HCT116 (cell line): ENCODE measurements at regions not wholly inside any gene's neighbourhood (a gene's known extent, or its start where the extent isn't known, plus 50 kb on each side); places are given as distances from the start of the nearest gene placed in this dataset.

Experiments used
- ATAC-seq: fragments of 200-7000 bp; cut with Tn5 transposase; 2 replicates; pipeline ENCODE4 v1.9.1; 2020; ENCODE audit warnings: mild to moderate bottlenecking, moderate library complexity
- BruUV-seq: library from RNA; stranded (reverse); fragments of 400-500 nt; replicated peaks from 2 replicates; lab custom pipeline; 2021; lab: Mats Ljungman, UMichigan
- CTCF ChIA-PET: fragments of 300-600 bp; sonication (Branson Sonifier 250); formaldehyde crosslinking; loops from one replicate; lab custom pipeline; 2021; ENCODE audit warnings: antibody characterized with exemption; lab: Charles Lee
- POLR2A ChIA-PET: fragments of 300-600, 350-600 bp; sonication (Branson Sonifier 250); formaldehyde crosslinking; loops from one replicate; lab custom pipeline; 2021; ENCODE audit warnings: antibody characterized with exemption; lab: Charles Lee
- RAD21 ChIA-PET, 2 experiments: fragments of 300-600 bp; sonication (Branson Sonifier 250); formaldehyde crosslinking; loops; one replicate each; lab custom pipeline; 2023; ENCODE audit warnings: low total read pairs in 2 of 2; ENCODE audit not compliant: uncharacterized antibody in 2 of 2, unreplicated experiment in 2 of 2, low non-redundant PET in 1 of 2; lab: Charles Lee
- DNase-seq: peaks from one replicate; pipeline ENCODE4 v3.0.0-alpha.2; 2010; ENCODE audit warnings: low read depth, low spot score
- H2AFZ ChIP-seq: fragments of 200-600 bp; shearing (Covaris generic), sonication (generic); 2 replicates; pipeline ENCODE4 v1.6.1; 2017; ENCODE audit warnings: low read depth, mixed run types, mixed read lengths, antibody characterized with exemption, low read length; ENCODE audit not compliant: poor library complexity, severe bottlenecking
- H3K27ac ChIP-seq: 2 replicates; pipeline ENCODE4 v1.5.1; 2012; ENCODE audit warnings: low read depth, low read length
- H3K27me3 ChIP-seq: fragments of 200-600 bp; sonication (generic); 2 replicates; pipeline ENCODE4 v1.6.1; 2016; ENCODE audit warnings: mixed run types, low read length, mixed read lengths; ENCODE audit not compliant: insufficient read depth
- H3K36me3 ChIP-seq, 2 experiments: fragments of 200-500 bp in 1 of 2; fragments of 200-600 bp in 1 of 2; sonication (Bioruptor generic) in 1 of 2; sonication (generic) in 1 of 2; 2 replicates each; pipeline versions ENCODE4 v1.5.1 to v1.6.1; 2014 to 2016; ENCODE audit warnings: low read length in 2 of 2, inconsistent platforms in 1 of 2, mixed read lengths in 1 of 2, mixed run types in 1 of 2; ENCODE audit not compliant: insufficient read depth in 2 of 2, control insufficient read depth in 1 of 2
- H3K4me1 ChIP-seq, 2 experiments: fragments of 200-600 bp in 1 of 2; sonication (generic) in 1 of 2; 2 replicates each; pipeline versions ENCODE4 v1.5.1 to v1.6.1; 2012 to 2017; ENCODE audit warnings: low read length in 2 of 2, inconsistent platforms in 1 of 2, mild to moderate bottlenecking in 1 of 2, mixed read lengths in 1 of 2, mixed run types in 1 of 2, moderate library complexity in 1 of 2; ENCODE audit not compliant: insufficient read depth in 2 of 2, control insufficient read depth in 1 of 2
- H3K4me2 ChIP-seq: fragments of 200-600 bp; sonication (generic); 2 replicates; pipeline ENCODE4 v1.6.1; 2017; ENCODE audit warnings: mixed run types, low read length, mixed read lengths
- H3K4me3 ChIP-seq, 2 experiments: fragments of 200-600 bp in 1 of 2; sonication (generic) in 1 of 2; replicated peaks in 1 of 2; 2 replicates each; pipeline ENCODE4 v1.5.1; 2011 to 2016; ENCODE audit warnings: low read length in 2 of 2, control low read depth in 1 of 2, low read depth in 1 of 2, mild to moderate bottlenecking in 1 of 2, mixed read lengths in 1 of 2, mixed run types in 1 of 2
- H3K79me2 ChIP-seq: fragments of 200-600 bp; sonication (generic); 2 replicates; pipeline ENCODE4 v1.6.1; 2017; ENCODE audit warnings: mild to moderate bottlenecking, mixed run types, low read length, moderate library complexity, mixed read lengths; ENCODE audit not compliant: insufficient read depth
- H3K9ac ChIP-seq: fragments of 200-600 bp; sonication (generic); 2 replicates; pipeline ENCODE4 v1.6.1; 2016; ENCODE audit warnings: low read length, mixed read lengths
- H3K9me2 ChIP-seq: fragments of 200-600 bp; sonication (generic), shearing (Covaris generic); 2 replicates; pipeline ENCODE4 v1.6.1; 2017; ENCODE audit warnings: mixed run types, mild to moderate bottlenecking, moderate library complexity; ENCODE audit not compliant: insufficient read depth
- H3K9me3 ChIP-seq, 2 experiments: fragments of 200-500 bp in 1 of 2; fragments of 200-600 bp in 1 of 2; sonication (Bioruptor generic) in 1 of 2; sonication (generic) in 1 of 2; 2 replicates each; pipeline ENCODE4 v1.6.1; 2014 to 2017; ENCODE audit warnings: low read length in 2 of 2, mixed read lengths in 2 of 2, inconsistent platforms in 1 of 2, low read depth in 1 of 2, mild to moderate bottlenecking in 1 of 2, mixed run types in 1 of 2, moderate library complexity in 1 of 2; ENCODE audit not compliant: control insufficient read depth in 1 of 2, insufficient read depth in 1 of 2
- H4K20me1 ChIP-seq: fragments of 200-600 bp; sonication (generic), shearing (Covaris generic); 2 replicates; pipeline ENCODE4 v1.6.1; 2017; ENCODE audit warnings: mixed run types, mild to moderate bottlenecking, moderate library complexity; ENCODE audit not compliant: insufficient read depth
- ATF3 ChIP-seq: IDR thresholded peaks from 2 replicates; pipeline ENCODE4 v1.6.1; 2012
- CBX3 ChIP-seq: IDR thresholded peaks from 2 replicates; pipeline ENCODE4 v1.6.1; 2012; ENCODE audit warnings: low read depth
- CEBPB ChIP-seq: IDR thresholded peaks from 2 replicates; pipeline ENCODE4 v1.6.1; 2012; ENCODE audit warnings: low read depth
- EGR1 ChIP-seq: IDR thresholded peaks from 2 replicates; pipeline ENCODE4 v1.6.1; 2012; ENCODE audit warnings: low read depth
- ELF1 ChIP-seq: IDR thresholded peaks from 2 replicates; pipeline ENCODE4 v1.6.1; 2012; ENCODE audit warnings: low read depth, borderline replicate concordance
- EZH2 ChIP-seq: fragments of 200-600 bp; sonication (generic); IDR thresholded peaks from 2 replicates; pipeline ENCODE4 v1.6.1; 2017; ENCODE audit warnings: antibody characterized with exemption, mixed run types
- EZH2phosphoT487 ChIP-seq: fragments of 200-600 bp; IDR thresholded peaks from 2 replicates; pipeline ENCODE4 v1.6.1; 2018; ENCODE audit warnings: antibody characterized with exemption, borderline replicate concordance
- JUND ChIP-seq: IDR thresholded peaks from 2 replicates; pipeline ENCODE4 v1.6.1; 2012
- POLR2A ChIP-seq: IDR thresholded peaks from 2 replicates; pipeline ENCODE4 v1.7.0; 2011; ENCODE audit warnings: borderline replicate concordance; ENCODE audit not compliant: insufficient read depth, insufficient read length; ENCODE audit errors: extremely low read depth
- POLR2AphosphoS5 ChIP-seq: IDR thresholded peaks from 2 replicates; pipeline ENCODE4 v1.6.1; 2011; ENCODE audit warnings: mild to moderate bottlenecking, low read depth, low read length, moderate library complexity
- RAD21 ChIP-seq: IDR thresholded peaks from 2 replicates; pipeline ENCODE4 v1.6.1; 2012; ENCODE audit warnings: low read depth, mild to moderate bottlenecking
- REST ChIP-seq: IDR thresholded peaks from 2 replicates; pipeline ENCODE4 v1.6.1; 2012; ENCODE audit warnings: low read depth
- SP1 ChIP-seq: IDR thresholded peaks from 2 replicates; pipeline ENCODE4 v1.6.1; 2012; ENCODE audit warnings: low read depth
- SRF ChIP-seq: IDR thresholded peaks from 2 replicates; pipeline ENCODE4 v1.6.1; 2012; ENCODE audit warnings: low read depth
- TCF7L2 ChIP-seq: IDR thresholded peaks from 2 replicates; pipeline ENCODE4 v1.7.0; 2011; ENCODE audit warnings: borderline replicate concordance, inconsistent platforms; ENCODE audit not compliant: insufficient read depth, insufficient read length; ENCODE audit errors: extremely low read depth
- ZBTB33 ChIP-seq: IDR thresholded peaks from 2 replicates; pipeline ENCODE4 v1.6.1; 2011; ENCODE audit warnings: mild to moderate bottlenecking, low read length, moderate library complexity; ENCODE audit not compliant: insufficient replicate concordance; ENCODE audit errors: extremely low read depth
- ZNF274 ChIP-seq: fragments of 200-500 bp; sonication (Bioruptor generic); IDR thresholded peaks from 2 replicates; pipeline ENCODE4 v1.6.1; 2014; ENCODE audit warnings: mild to moderate bottlenecking, low read depth, low read length, inconsistent platforms
- intact Hi-C: fragments of 100-400 bp; cut with micrococcal nuclease; formaldehyde crosslinking; loops from 2 replicates; pipeline ENCODE4 v1.10.0; 2022

- CTCF ChIA-PET, result no interaction called here
- intact Hi-C loops, result no loop called here
Measured at GRCh38 chr1:199907361-199907760, 120.1 kb upstream of the NR5A2 start.

More at GRCh38 chr1:199907361-199907760, 120.1 kb upstream of the NR5A2 start:
- no peak overlapping the region for H2AFZ ChIP-seq
- DNase-seq (no peak), ATAC-seq (no peak)
- H3K4me1 ChIP-seq, result peaks cover 0 to 6% of the 10 kb centered on the region in 2 experiments; a peak in 1 of 4 replicates
- ChIA-PET POLR2A (no interaction called here), RAD21 (no interaction called here)
- no peak overlapping the region for H3K27ac ChIP-seq
- H3K79me2 ChIP-seq, result no peaks in the 10 kb centered on the region
- H3K27me3 ChIP-seq, result no peaks in the 10 kb centered on the region
- no TSS peak for BruUV-seq
- H3K9me3 ChIP-seq, result no peaks in the 10 kb centered on the region
- H4K20me1 ChIP-seq, result no peaks in the 10 kb centered on the region
- 0 out of 2 replicates have a peak, but pooled peaks cover 3% of the 10 kb centered on the region for H3K9me2 ChIP-seq
- no peak overlapping the region for H3K4me2 ChIP-seq
- H3K36me3 ChIP-seq, result no peaks in the 10 kb centered on the region
- H3K9ac ChIP-seq, result no peak overlapping the region
- no peak for TF ChIP-seq ZNF274
- TF ChIP-seq RAD21, result no peak
- no peak for TF ChIP-seq JUND
- no peak for TF ChIP-seq POLR2AphosphoS5
- TF ChIP-seq REST, result no peak
- no peak for TF ChIP-seq SP1
- TF ChIP-seq EGR1, result no peak
- TF ChIP-seq CEBPB, result no peak
- no peak for TF ChIP-seq EZH2phosphoT487
- TF ChIP-seq EZH2, result no peak
- TF ChIP-seq TCF7L2, result no peak
- no peak for TF ChIP-seq ZBTB33
- no peak for TF ChIP-seq ATF3
- TF ChIP-seq SRF, result no peak
- TF ChIP-seq POLR2A, result no peak
- TF ChIP-seq ELF1, result no peak
- no peak for TF ChIP-seq CBX3
- TF ChIP-seq, all 23 proteins: peak for 0
- H3K4me3 ChIP-seq, result no peak overlapping the region
